HepG2 (cell line): ENCODE measurements at regions not wholly inside any gene's neighbourhood (a gene's known extent, or its start where the extent isn't known, plus 50 kb on each side); places are given as distances from the start of the nearest gene placed in this dataset.

ENCODE experiments used
- ATAC-seq: fragments of 200-7000 bp; cut with Tn5 transposase; 3 replicates; pipeline ENCODE4 v1.9.1; 2020; ENCODE audit warnings: mild to moderate bottlenecking, moderate library complexity
- BruUV-seq: library from RNA; stranded (reverse); fragments of 400-500 nt; replicated peaks from 2 replicates; lab custom pipeline; 2021; lab: Mats Ljungman, UMichigan
- CTCF ChIA-PET: fragments of 300-600 bp; formaldehyde crosslinking; extraction: SDS; loops from one replicate; lab custom pipeline; 2021; ENCODE audit warnings: low total read pairs, inconsistent platforms, low intra/inter-chr PET ratio; lab: Yijun Ruan, JAX
- POLR2A ChIA-PET: fragments of 350-600 bp; sonication (Branson Sonifier 250); formaldehyde crosslinking; loops from one replicate; lab custom pipeline; 2020; ENCODE audit warnings: antibody characterized with exemption, inconsistent platforms; lab: Yijun Ruan, JAX
- DNase-seq: peaks from one replicate; pipeline ENCODE4 v3.0.0-alpha.2; 2015; ENCODE audit warnings: low spot score
- FAIRE-seq: peaks from 3 replicates; lab custom pipeline; 2011; peaks lifted over from hg19 to GRCh38; lab: Jason Lieb, UNC
- H2AFZ ChIP-seq: one replicate; pipeline ENCODE4 v1.6.1; 2011; ENCODE audit warnings: low read length, inconsistent platforms
- H3K27ac ChIP-seq: fragments of 300-600 bp; 3 replicates; pipeline ENCODE4 v1.8.0; 2011; ENCODE audit warnings: mixed run types, mild to moderate bottlenecking, mixed read lengths, low read length, inconsistent platforms; ENCODE audit not compliant: insufficient read depth; ENCODE audit errors: extremely low read length
- H3K27me3 ChIP-seq, 2 experiments: fragments of 200-600 bp in 1 of 2; 2 replicates in 1 of 2; 3 replicates in 1 of 2; pipeline versions ENCODE4 v1.6.0 to v1.8.0; 2011; ENCODE audit warnings: low read length in 2 of 2, mild to moderate bottlenecking in 2 of 2, moderate library complexity in 2 of 2, inconsistent platforms in 1 of 2; ENCODE audit not compliant: insufficient read depth in 2 of 2, control insufficient read depth in 1 of 2
- H3K36me3 ChIP-seq, 2 experiments: fragments of 200-600 bp in 1 of 2; replicated peaks in 1 of 2; 2 replicates in 1 of 2; 3 replicates in 1 of 2; pipeline versions ENCODE4 v1.5.1 to v1.8.0; 2011; ENCODE audit warnings: low read length in 2 of 2, inconsistent platforms in 1 of 2; ENCODE audit not compliant: insufficient read depth in 2 of 2, control insufficient read depth in 1 of 2
- H3K4me1 ChIP-seq: 2 replicates; pipeline ENCODE4 v1.5.1; 2012; ENCODE audit warnings: low read length, inconsistent platforms; ENCODE audit not compliant: insufficient read depth
- H3K4me2 ChIP-seq: 2 replicates; pipeline ENCODE4 v1.6.0; 2011; ENCODE audit warnings: low read depth, low read length, inconsistent platforms
- H3K4me3 ChIP-seq, 3 experiments: fragments of 200-600 bp in 1 of 3; sonication (generic), shearing (Covaris generic) in 1 of 3; replicated peaks in 1 of 3; 2 replicates each; pipeline ENCODE4 v1.5.1; 2011 to 2016; ENCODE audit warnings: low read length in 3 of 3, inconsistent platforms in 2 of 3, low read depth in 2 of 3, mild to moderate bottlenecking in 2 of 3, control low read depth in 1 of 3, mixed read lengths in 1 of 3; ENCODE audit not compliant: insufficient read depth in 1 of 3
- H3K79me2 ChIP-seq: one replicate; pipeline ENCODE4 v1.6.1; 2011; ENCODE audit warnings: low read length, inconsistent platforms; ENCODE audit not compliant: insufficient read depth
- H3K9ac ChIP-seq: 2 replicates; pipeline ENCODE4 v1.6.0; 2011; ENCODE audit warnings: mild to moderate bottlenecking, low read depth, low read length, inconsistent platforms; ENCODE audit not compliant: insufficient read depth
- H3K9me3 ChIP-seq: 2 replicates; pipeline ENCODE4 v1.5.1; 2012; ENCODE audit warnings: mild to moderate bottlenecking, low read length
- H4K20me1 ChIP-seq: 2 replicates; pipeline ENCODE4 v1.6.0; 2011; ENCODE audit warnings: inconsistent platforms, mild to moderate bottlenecking, low read length, moderate library complexity; ENCODE audit not compliant: insufficient read depth
- ATF6 ChIP-seq: sonication (generic); formaldehyde crosslinking; conservative IDR thresholded peaks from 2 replicates; pipeline ENCODE4 v1.4.0; 2020; ENCODE audit warnings: missing genetic modification reagents
- CSRNP1 ChIP-seq: sonication (generic); formaldehyde crosslinking; IDR thresholded peaks from 2 replicates; pipeline ENCODE4 v1.8.1; 2023; ENCODE audit warnings: mild to moderate bottlenecking, missing genetic modification reagents
- EEA1 ChIP-seq: sonication (generic); formaldehyde crosslinking; IDR thresholded peaks from 2 replicates; pipeline ENCODE4 v1.5.1; 2020; ENCODE audit warnings: mild to moderate bottlenecking, missing genetic modification reagents, borderline replicate concordance
- ELF4 ChIP-seq: sonication (generic); formaldehyde crosslinking; IDR thresholded peaks from 2 replicates; pipeline ENCODE4 v1.5.0; 2020; ENCODE audit warnings: missing genetic modification reagents, mild to moderate bottlenecking, moderate library complexity, borderline replicate concordance
- HMG20B ChIP-seq: conservative IDR thresholded peaks from 2 replicates; pipeline ENCODE4 v1.6.1; 2016; ENCODE audit warnings: missing genetic modification reagents, missing compliant biosample characterization
- JUN ChIP-seq: sonication (generic); formaldehyde crosslinking; IDR thresholded peaks from 2 replicates; pipeline ENCODE4 v1.4.0; 2020; ENCODE audit warnings: mild to moderate bottlenecking, missing genetic modification reagents
- KDM4B ChIP-seq: sonication (generic); formaldehyde crosslinking; IDR thresholded peaks from 2 replicates; pipeline ENCODE4 v1.4.0; 2020; ENCODE audit warnings: missing genetic modification reagents
- MAX ChIP-seq: IDR thresholded peaks from 2 replicates; pipeline ENCODE4 v1.6.1; 2012; ENCODE audit warnings: inconsistent platforms
- PHF21A ChIP-seq: sonication (generic); formaldehyde crosslinking; IDR thresholded peaks from 2 replicates; pipeline ENCODE4 v1.5.0; 2020; ENCODE audit warnings: mild to moderate bottlenecking, missing genetic modification reagents
- RCOR2 ChIP-seq: IDR thresholded peaks from 2 replicates; pipeline ENCODE4 v1.6.1; 2016; ENCODE audit warnings: missing biosample characterization, missing genetic modification reagents
- SIX4 ChIP-seq: sonication (generic); formaldehyde crosslinking; IDR thresholded peaks from 2 replicates; pipeline ENCODE4 v1.4.0; 2020; ENCODE audit warnings: missing genetic modification reagents
- SNAPC5 ChIP-seq: sonication (generic); formaldehyde crosslinking; IDR thresholded peaks from 2 replicates; pipeline ENCODE4 v1.8.1; 2023; ENCODE audit warnings: mild to moderate bottlenecking, missing genetic modification reagents, borderline replicate concordance
- SP1 ChIP-seq, 2 experiments: fragments of 450-650 bp in 1 of 2; sonication (generic) in 1 of 2; formaldehyde crosslinking in 1 of 2; IDR thresholded peaks; 2 replicates each; pipeline versions ENCODE4 v1.4.0 to v1.6.1; 2016 to 2020; ENCODE audit warnings: missing genetic modification reagents in 1 of 2
- TEAD2 ChIP-seq: sonication (generic); formaldehyde crosslinking; IDR thresholded peaks from 2 replicates; pipeline ENCODE4 v1.9.0; 2021; ENCODE audit warnings: missing genetic modification reagents
- U2AF1 ChIP-seq: fragments of 200-400 bp; formaldehyde crosslinking; optimal IDR thresholded peaks from 2 replicates; pipeline ENCODE3; 2017; ENCODE audit warnings: mild to moderate bottlenecking, low read depth, low read length
- ZMYM3 ChIP-seq: sonication (generic); formaldehyde crosslinking; IDR thresholded peaks from 2 replicates; pipeline ENCODE4 v1.5.1; 2020; ENCODE audit warnings: mild to moderate bottlenecking, missing genetic modification reagents
- ZNF253 ChIP-seq: sonication (generic); formaldehyde crosslinking; IDR thresholded peaks from 2 replicates; pipeline ENCODE4 v1.8.0; 2022; ENCODE audit warnings: mild to moderate bottlenecking, missing genetic modification reagents, borderline replicate concordance
- ZNF354B ChIP-seq: sonication (generic); formaldehyde crosslinking; IDR thresholded peaks from 2 replicates; pipeline ENCODE4 v1.8.0; 2022; ENCODE audit warnings: mild to moderate bottlenecking, missing genetic modification reagents
- ZNF619 ChIP-seq: sonication (generic); formaldehyde crosslinking; IDR thresholded peaks from 2 replicates; pipeline ENCODE4 v1.4.0; 2020; ENCODE audit warnings: mild to moderate bottlenecking, missing genetic modification reagents
- ZNF790 ChIP-seq: sonication (generic); formaldehyde crosslinking; IDR thresholded peaks from 2 replicates; pipeline ENCODE4 v1.8.0; 2022; ENCODE audit warnings: missing genetic modification reagents, mild to moderate bottlenecking, borderline replicate concordance
- WGBS: methylation state at CpG from one replicate; pipeline ENCODE4 v1.1.6; 2017; ENCODE audit warnings: low lambda C conversion rate; 5-methylcytosine and 5-hydroxymethylcytosine counted together
- in situ Hi-C: cut with HindIII; loops from 2 replicates; pipeline ENCODE4 v1.10.0; 2017; ENCODE audit warnings: low pct_unique_long_range_greater_than_20kb; ENCODE audit not compliant: extremely low pct_ligation_motif_present
- intact Hi-C: fragments of 100-400 bp; cut with micrococcal nuclease; formaldehyde crosslinking; loops from one replicate; pipeline ENCODE4 v1.10.0; 2022; ENCODE audit not compliant: unreplicated experiment

- ChIA-PET CTCF (no interaction called here), POLR2A (no interaction called here)
- DNase-seq (no peak), ATAC-seq (no peak; the same call in 2 of the 3 replicates), FAIRE-seq (no peak)
- Histone ChIP-seq H3K36me3 (no peaks in the 10 kb centered on the region), H3K9me3 (no peaks in the 10 kb centered on the region), H3K4me2 (no peak overlapping the region), H2AFZ (no peak overlapping the region), H3K27ac (no peak overlapping the region), H3K4me3 (no peak overlapping the region), H3K27me3 (peaks cover 2 to 48% of the 10 kb centered on the region in 2 experiments), H3K9ac (no peak overlapping the region), H3K4me1 (no peaks in the 10 kb centered on the region), H3K79me2 (no peaks in the 10 kb centered on the region), H4K20me1 (no peaks in the 10 kb centered on the region)
- 63% methylated on average over 26 of the region's 26 CpGs for WGBS
- in situ Hi-C loops (no loop called here), intact Hi-C loops (no loop called here)
- no TSS peak for BruUV-seq
- TF ChIP-seq SIX4 (CRISPR knock-in tag) (no peak), SNAPC5 (CRISPR knock-in tag) (no peak), HMG20B (CRISPR knock-in tag) (no peak), ZNF253 (CRISPR knock-in tag) (no peak), ELF4 (CRISPR knock-in tag) (no peak), EEA1 (CRISPR knock-in tag) (no peak), PHF21A (CRISPR knock-in tag) (no peak), ZNF354B (CRISPR knock-in tag) (no peak), CSRNP1 (CRISPR knock-in tag) (no peak), KDM4B (CRISPR knock-in tag) (no peak), RCOR2 (CRISPR knock-in tag) (no peak), ZNF790 (CRISPR knock-in tag) (no peak), ZMYM3 (CRISPR knock-in tag) (no peak), ATF6 (CRISPR knock-in tag) (no peak), JUN (CRISPR knock-in tag) (no peak), ZNF619 (CRISPR knock-in tag) (no peak), TEAD2 (no peak), U2AF1 (no peak), MAX (no peak), SP1 (IDR thresholded peaks at IDR 0.05) (no peak), SP1 (CRISPR knock-in tag; IDR thresholded peaks at IDR 0.05) (no peak)
Measured at GRCh38 chr20:56873836-56874235, 244.7 kb downstream of the TFAP2C start.
